Hippocampal formation (tissue), 2 donors: ENCODE measurements at regions not wholly inside any gene's neighbourhood (a gene's known extent, or its start where the extent isn't known, plus 50 kb on each side); places are given as distances from the start of the nearest gene placed in this dataset.

ENCODE experiments used
- DNase-seq, 2 donors: peaks; one replicate each; lab custom pipeline; 2025; lab: John Stamatoyannopoulos, UW

- DNase-seq: no peak
Measured at GRCh38 chr2:82690757-82691411, 1768.2 kb downstream of the SUCLG1 start.

- no peak for DNase-seq
Measured at GRCh38 chr2:82675186-82675585, 1783.9 kb downstream of the SUCLG1 start.

GRCh38 chr2:82674652-82675051 lies 1784.4 kb downstream of the SUCLG1 start:
- no peak for DNase-seq

GRCh38 chr2:82667491-82667890 lies 1791.6 kb downstream of the SUCLG1 start:
- DNase-seq: no peak

- DNase-seq: no peak
Measured at GRCh38 chr2:82665691-82666090, 1793.4 kb downstream of the SUCLG1 start.

- DNase-seq: no peak
Measured at GRCh38 chr2:82657106-82657505, 1802.0 kb downstream of the SUCLG1 start.

- DNase-seq: no peak
Measured at GRCh38 chr2:82656420-82656819, 1802.7 kb downstream of the SUCLG1 start.

- no peak for DNase-seq
Measured at GRCh38 chr2:82652117-82652516, 1807.0 kb downstream of the SUCLG1 start.

- no peak for DNase-seq
Measured at GRCh38 chr2:82650038-82650437, 1809.0 kb downstream of the SUCLG1 start.

- DNase-seq: no peak
Measured at GRCh38 chr2:82641598-82642180, 1817.4 kb downstream of the SUCLG1 start.

GRCh38 chr2:82636402-82637020 lies 1822.6 kb downstream of the SUCLG1 start:
- no peak for DNase-seq

GRCh38 chr2:82599021-82599420 lies 1860.1 kb downstream of the SUCLG1 start:
- no peak for DNase-seq

- DNase-seq: no peak
Measured at GRCh38 chr2:82596581-82596980, 1862.5 kb downstream of the SUCLG1 start.

- DNase-seq: no peak
Measured at GRCh38 chr2:82591718-82592117, 1867.4 kb downstream of the SUCLG1 start.

GRCh38 chr2:82576656-82577055 lies 1882.4 kb downstream of the SUCLG1 start:
- DNase-seq: no peak

- DNase-seq: no peak
Measured at GRCh38 chr2:82539280-82539621, 1919.8 kb downstream of the SUCLG1 start.

- no peak for DNase-seq
Measured at GRCh38 chr2:82538590-82539279, 1920.3 kb downstream of the SUCLG1 start.

- DNase-seq: no peak
Measured at GRCh38 chr2:82528288-82528687, 1930.8 kb downstream of the SUCLG1 start.

- no peak for DNase-seq
Measured at GRCh38 chr2:82527124-82527523, 1932.0 kb downstream of the SUCLG1 start.

GRCh38 chr2:82526277-82526676 lies 1932.8 kb downstream of the SUCLG1 start:
- no peak for DNase-seq

GRCh38 chr2:82525744-82526143 lies 1933.3 kb downstream of the SUCLG1 start:
- DNase-seq: no peak

- no peak for DNase-seq
Measured at GRCh38 chr2:82524826-82525225, 1934.3 kb downstream of the SUCLG1 start.

GRCh38 chr2:82511894-82512293 lies 1947.2 kb downstream of the SUCLG1 start:
- DNase-seq: no peak
